ENCODE measurements at regions not wholly inside any gene's neighbourhood (a gene's known extent, or its start where the extent isn't known, plus 50 kb on each side); places are given as distances from the start of the nearest gene placed in this dataset.

GRCh38 chr7:41142904-41143473 is 559.9 kb downstream of the INHBA start:
- no peak for DNase-seq (ENCODE audit: low read depth)

GRCh38 chr7:41139789-41140188 is 563.1 kb downstream of the INHBA start:
- DNase-seq (ENCODE audit: low read depth) = no peak

GRCh38 chr7:41136551-41136950 is 566.3 kb downstream of the INHBA start:
- no peak for DNase-seq (ENCODE audit: low read depth)

- no peak for DNase-seq (ENCODE audit: low read depth)
Observed at GRCh38 chr7:41135511-41135910, 567.4 kb downstream of the INHBA start.

GRCh38 chr7:41134300-41135255 is 568.3 kb downstream of the INHBA start:
- peak; percentile 66 for DNase-seq (ENCODE audit: low read depth)

GRCh38 chr7:41133690-41134299 is 569.1 kb downstream of the INHBA start:
- DNase-seq (ENCODE audit: low read depth) = no peak

- DNase-seq (ENCODE audit: low read depth) = no peak
Observed at GRCh38 chr7:41131956-41132355, 570.9 kb downstream of the INHBA start.

- no peak for DNase-seq (ENCODE audit: low read depth)
Observed at GRCh38 chr7:41130561-41131236, 572.2 kb downstream of the INHBA start.

- DNase-seq (ENCODE audit: low read depth) = no peak
Observed at GRCh38 chr7:41130086-41130485, 572.8 kb downstream of the INHBA start.

- no peak for DNase-seq (ENCODE audit: low read depth)
Observed at GRCh38 chr7:41125343-41125742, 577.5 kb downstream of the INHBA start.

GRCh38 chr7:41122256-41122987 is 580.5 kb downstream of the INHBA start:
- no peak for DNase-seq (ENCODE audit: low read depth)

GRCh38 chr7:41121228-41121627 is 581.7 kb downstream of the INHBA start:
- DNase-seq (ENCODE audit: low read depth) = no peak

GRCh38 chr7:41118486-41118885 is 584.4 kb downstream of the INHBA start:
- no peak for DNase-seq (ENCODE audit: low read depth)

- DNase-seq (ENCODE audit: low read depth) = no peak
Observed at GRCh38 chr7:41117431-41117830, 585.5 kb downstream of the INHBA start.

- no peak for DNase-seq (ENCODE audit: low read depth)
Observed at GRCh38 chr7:41116817-41117216, 586.1 kb downstream of the INHBA start.

- DNase-seq (ENCODE audit: low read depth) = no peak
Observed at GRCh38 chr7:41116337-41116736, 586.6 kb downstream of the INHBA start.

GRCh38 chr7:41114691-41115090 is 588.2 kb downstream of the INHBA start:
- DNase-seq (ENCODE audit: low read depth) = no peak

- DNase-seq (ENCODE audit: low read depth) = no peak
Observed at GRCh38 chr7:41114131-41114530, 588.8 kb downstream of the INHBA start.

- DNase-seq (ENCODE audit: low read depth) = no peak
Observed at GRCh38 chr7:41113719-41114118, 589.2 kb downstream of the INHBA start.

GRCh38 chr7:41110186-41110585 is 592.7 kb downstream of the INHBA start:
- peak; percentile 37 for DNase-seq (ENCODE audit: low read depth)

GRCh38 chr7:41108821-41109220 is 594.1 kb downstream of the INHBA start:
- DNase-seq (ENCODE audit: low read depth) = no peak

Data from LHCN-M2 (cell line).